ENCODE measurements at regions not wholly inside any gene's neighbourhood (a gene's known extent, or its start where the extent isn't known, plus 50 kb on each side); places are given as distances from the start of the nearest gene placed in this dataset.

GRCh38 chr7:133157045-133157444, 75.2 kb upstream of the CHCHD3 start:
- H2BK5ac ChIP-seq (ENCODE audit: insufficient read length, low read length), result no peak overlapping the region
- Mint-ChIP-seq H3K27ac (peak overlapping the region in 2 of 3 experiments; percentile 15 to 30; a peak in 2 of 7 replicates), H3K4me1 (peaks cover 2 to 3% of the 10 kb centered on the region in 2 experiments)

More at GRCh38 chr7:133157045-133157444, 75.2 kb upstream of the CHCHD3 start:
- no CpG with 5 or more reads among the region's 1 CpG for WGBS (ENCODE audit: extremely low coverage, insufficient read length, low lambda C conversion rate)
- no peak overlapping the region for H3K9ac ChIP-seq (ENCODE audit: extremely low read depth, insufficient read length, low read length)
- H3T11ph ChIP-seq (ENCODE audit: low read length), result no peak overlapping the region
- no peak overlapping the region for H2BK20ac ChIP-seq (ENCODE audit: low read depth, low read length, poor library complexity, severe bottlenecking)
- no peaks in the 10 kb centered on the region for H3K23me2 ChIP-seq (ENCODE audit: insufficient read length, low read depth, low read length, poor library complexity, severe bottlenecking)
- no peak for TF ChIP-seq CTCF (conservative IDR thresholded peaks at IDR 0.05)
- no peak overlapping the region for H2BK15ac ChIP-seq (ENCODE audit: low read depth, low read length)
- H4K20me1 ChIP-seq (ENCODE audit: control insufficient read depth, insufficient read depth, insufficient read length), result no peaks in the 10 kb centered on the region
- no peak overlapping the region for H4K5ac ChIP-seq (ENCODE audit: insufficient read length, low read depth, low read length)
- no peak overlapping the region for H3K18ac ChIP-seq (ENCODE audit: insufficient read length, low read depth, low read length)
- H3K9me3 ChIP-seq (ENCODE audit: control insufficient read depth, low read depth, low read length), result no peaks in the 10 kb centered on the region
- no peak for DNase-seq
- no peak overlapping the region for H3K56ac ChIP-seq (ENCODE audit: insufficient read length, low read depth, low read length)
- H3K4me2 ChIP-seq (ENCODE audit: insufficient read depth, insufficient read length, low read length), result no peak overlapping the region
- no peaks in the 10 kb centered on the region for H3K79me2 ChIP-seq (ENCODE audit: insufficient read depth, low read length)
- no peak overlapping the region for H3K4ac ChIP-seq (ENCODE audit: low read depth, low read length)
- H3K27me3 ChIP-seq (ENCODE audit: insufficient read depth, low read length), result no peaks in the 10 kb centered on the region
- Mint-ChIP-seq H3K4me3 (no peak overlapping the region), H3K9me3 (no peaks in the 10 kb centered on the region), H3K36me3 (ENCODE audit: insufficient read depth in 1 of 3, low read depth in 3 of 3) (no peaks in the 10 kb centered on the region), H3K27me3 (ENCODE audit: low read depth) (no peaks in the 10 kb centered on the region; the same call in 1 of the 2 replicates)
- no peak overlapping the region for H3K23ac ChIP-seq (ENCODE audit: insufficient read length, low read depth, low read length)
- H3K14ac ChIP-seq (ENCODE audit: insufficient read depth, low read length), result no peak overlapping the region
- no peak overlapping the region for H4K8ac ChIP-seq (replicated peaks; ENCODE audit: insufficient read length, low read depth, low read length)
- H3K27ac ChIP-seq (ENCODE audit: insufficient read length, low read depth, low read length), result no peak overlapping the region
- no peaks in the 10 kb centered on the region for H3K4me1 ChIP-seq (ENCODE audit: insufficient read depth, low read length)
- no peak overlapping the region for H4K91ac ChIP-seq (ENCODE audit: insufficient read length, low read depth, low read length)
- no peak overlapping the region for H2BK12ac ChIP-seq (ENCODE audit: insufficient read length, low read depth, low read length)
- H2AK5ac ChIP-seq (ENCODE audit: insufficient read length, low read length), result no peak overlapping the region
- no peak overlapping the region for H2BK120ac ChIP-seq (ENCODE audit: low read depth, low read length, poor library complexity, severe bottlenecking)
- no peaks in the 10 kb centered on the region for H3K79me1 ChIP-seq (ENCODE audit: insufficient read depth, low read depth, low read length, poor library complexity, severe bottlenecking)
- no peak overlapping the region for H2AFZ ChIP-seq (ENCODE audit: low read length)
